Stimulated activated CD8-positive, alpha-beta memory T cell treated with anti-CD3 and anti-CD28 coated beads, Interleukin-12 subunit alpha, Interleukin-12 subunit beta, amount 100 ng/mL, for 1 hour (primary cell): ENCODE measurements at regions not wholly inside any gene's neighbourhood (a gene's known extent, or its start where the extent isn't known, plus 50 kb on each side); places are given as distances from the start of the nearest gene placed in this dataset.

Experiments used
- DNase-seq: peaks from one replicate; pipeline ENCODE4 v3.0.0-alpha.2; 2020; ENCODE audit warnings: low read depth

GRCh38 chr1:30049748-30050296, 673.6 kb downstream of the MATN1 start:
- no peak for DNase-seq

GRCh38 chr1:30048905-30049304, 674.5 kb downstream of the MATN1 start:
- no peak for DNase-seq

- no peak for DNase-seq
Measured at GRCh38 chr1:30047576-30047975, 675.8 kb downstream of the MATN1 start.

GRCh38 chr1:30046751-30047150, 676.6 kb downstream of the MATN1 start:
- no peak for DNase-seq

- no peak for DNase-seq
Measured at GRCh38 chr1:30045304-30046090, 677.9 kb downstream of the MATN1 start.

- no peak for DNase-seq
Measured at GRCh38 chr1:30044656-30045144, 678.7 kb downstream of the MATN1 start.

GRCh38 chr1:30043731-30044408, 679.5 kb downstream of the MATN1 start:
- no peak for DNase-seq

GRCh38 chr1:30043256-30043655, 680.1 kb downstream of the MATN1 start:
- DNase-seq: no peak

- DNase-seq: no peak
Measured at GRCh38 chr1:30042438-30043147, 680.8 kb downstream of the MATN1 start.

- DNase-seq: no peak
Measured at GRCh38 chr1:30041741-30042437, 681.5 kb downstream of the MATN1 start.

- no peak for DNase-seq
Measured at GRCh38 chr1:30040081-30041019, 683.0 kb downstream of the MATN1 start.

GRCh38 chr1:30039354-30040080, 683.9 kb downstream of the MATN1 start:
- DNase-seq: no peak

- no peak for DNase-seq
Measured at GRCh38 chr1:30038134-30039025, 685.0 kb downstream of the MATN1 start.

- DNase-seq: no peak
Measured at GRCh38 chr1:30037251-30038118, 685.9 kb downstream of the MATN1 start.

- DNase-seq: no peak
Measured at GRCh38 chr1:30036666-30037065, 686.7 kb downstream of the MATN1 start.

GRCh38 chr1:30036229-30036547, 687.2 kb downstream of the MATN1 start:
- DNase-seq: no peak

- DNase-seq: no peak
Measured at GRCh38 chr1:30035522-30036228, 687.7 kb downstream of the MATN1 start.
